CMK (cell line): ENCODE measurements at regions not wholly inside any gene's neighbourhood (a gene's known extent, or its start where the extent isn't known, plus 50 kb on each side); places are given as distances from the start of the nearest gene placed in this dataset.

Source experiments
- DNase-seq: peaks from one replicate; pipeline ENCODE4 v3.0.0-alpha.2; 2010; ENCODE audit warnings: low read depth

GRCh38 chr6:40194447-40195170 lies 260.3 kb upstream of the MOCS1 start:
- no peak for DNase-seq

- DNase-seq, result no peak
These were observed 258.3 kb upstream of the MOCS1 start for GRCh38 chr6:40192516-40192915.

- no peak for DNase-seq
These were observed 254.7 kb upstream of the MOCS1 start for GRCh38 chr6:40188931-40189330.

- DNase-seq, result no peak
These were observed 253.4 kb upstream of the MOCS1 start for GRCh38 chr6:40187535-40188144.

GRCh38 chr6:40185486-40185885 lies 251.2 kb upstream of the MOCS1 start:
- DNase-seq, result no peak

- no peak for DNase-seq
These were observed 249.6 kb upstream of the MOCS1 start for GRCh38 chr6:40183902-40184301.

- no peak for DNase-seq
These were observed 247.1 kb upstream of the MOCS1 start for GRCh38 chr6:40181367-40181766.

GRCh38 chr6:40180271-40180670 lies 246.0 kb upstream of the MOCS1 start:
- DNase-seq, result no peak

GRCh38 chr6:40179496-40179895 lies 245.2 kb upstream of the MOCS1 start:
- DNase-seq, result no peak

GRCh38 chr6:40177598-40177997 lies 243.3 kb upstream of the MOCS1 start:
- no peak for DNase-seq

- DNase-seq, result no peak
These were observed 241.9 kb upstream of the MOCS1 start for GRCh38 chr6:40176152-40176551.

- no peak for DNase-seq
These were observed 238.0 kb upstream of the MOCS1 start for GRCh38 chr6:40172272-40172671.

GRCh38 chr6:40171343-40171742 lies 237.1 kb upstream of the MOCS1 start:
- DNase-seq, result no peak

GRCh38 chr6:40170856-40171255 lies 236.6 kb upstream of the MOCS1 start:
- no peak for DNase-seq

GRCh38 chr6:40169878-40170277 lies 235.6 kb upstream of the MOCS1 start:
- DNase-seq, result no peak

GRCh38 chr6:40166963-40167362 lies 232.7 kb upstream of the MOCS1 start:
- DNase-seq, result no peak

- no peak for DNase-seq
These were observed 230.9 kb upstream of the MOCS1 start for GRCh38 chr6:40165036-40165709.

- no peak for DNase-seq
These were observed 230.1 kb upstream of the MOCS1 start for GRCh38 chr6:40164345-40164755.

GRCh38 chr6:40163924-40164323 lies 229.7 kb upstream of the MOCS1 start:
- no peak for DNase-seq

GRCh38 chr6:40162074-40162473 lies 227.8 kb upstream of the MOCS1 start:
- DNase-seq, result no peak

- DNase-seq, result no peak
These were observed 226.6 kb upstream of the MOCS1 start for GRCh38 chr6:40160826-40161225.

GRCh38 chr6:40159865-40160264 lies 225.6 kb upstream of the MOCS1 start:
- DNase-seq, result no peak

- no peak for DNase-seq
These were observed 218.6 kb upstream of the MOCS1 start for GRCh38 chr6:40152701-40153436.
